ENCODE measurements at regions not wholly inside any gene's neighbourhood (a gene's known extent, or its start where the extent isn't known, plus 50 kb on each side); places are given as distances from the start of the nearest gene placed in this dataset.

DNA sequence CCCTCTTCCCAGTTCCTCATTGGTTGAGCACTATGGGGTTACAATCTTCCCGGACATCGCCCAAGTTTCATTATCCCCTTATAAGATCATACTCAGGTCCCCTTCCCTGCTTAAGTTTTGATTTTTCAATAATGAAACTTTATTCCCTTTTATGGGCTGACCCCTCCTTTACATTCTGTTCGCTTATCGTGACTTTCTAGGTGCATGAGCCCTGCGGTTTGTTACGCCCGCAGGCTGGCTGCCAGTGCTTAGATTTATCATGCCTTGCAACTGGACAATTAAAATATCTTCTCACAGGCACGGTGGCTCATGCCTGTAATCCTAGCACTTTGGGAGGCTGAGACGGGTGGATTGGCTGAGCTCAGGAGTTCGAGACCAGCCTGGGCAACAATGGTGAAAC is 127.9 kb upstream of the FER start:
- TF ChIP-seq, protein P1, sequence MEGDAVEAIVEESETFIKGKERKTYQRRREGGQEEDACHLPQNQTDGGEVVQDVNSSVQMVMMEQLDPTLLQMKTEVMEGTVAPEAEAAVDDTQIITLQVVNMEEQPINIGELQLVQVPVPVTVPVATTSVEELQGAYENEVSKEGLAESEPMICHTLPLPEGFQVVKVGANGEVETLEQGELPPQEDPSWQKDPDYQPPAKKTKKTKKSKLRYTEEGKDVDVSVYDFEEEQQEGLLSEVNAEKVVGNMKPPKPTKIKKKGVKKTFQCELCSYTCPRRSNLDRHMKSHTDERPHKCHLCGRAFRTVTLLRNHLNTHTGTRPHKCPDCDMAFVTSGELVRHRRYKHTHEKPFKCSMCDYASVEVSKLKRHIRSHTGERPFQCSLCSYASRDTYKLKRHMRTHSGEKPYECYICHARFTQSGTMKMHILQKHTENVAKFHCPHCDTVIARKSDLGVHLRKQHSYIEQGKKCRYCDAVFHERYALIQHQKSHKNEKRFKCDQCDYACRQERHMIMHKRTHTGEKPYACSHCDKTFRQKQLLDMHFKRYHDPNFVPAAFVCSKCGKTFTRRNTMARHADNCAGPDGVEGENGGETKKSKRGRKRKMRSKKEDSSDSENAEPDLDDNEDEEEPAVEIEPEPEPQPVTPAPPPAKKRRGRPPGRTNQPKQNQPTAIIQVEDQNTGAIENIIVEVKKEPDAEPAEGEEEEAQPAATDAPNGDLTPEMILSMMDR (IDR thresholded peaks at IDR 0.05; ENCODE audit: borderline replicate concordance, insufficient read depth, low read depth, low read length): no peak
- H3K4me3 ChIP-seq (ENCODE audit: low read depth, low read length): no peak overlapping the region

DNA sequence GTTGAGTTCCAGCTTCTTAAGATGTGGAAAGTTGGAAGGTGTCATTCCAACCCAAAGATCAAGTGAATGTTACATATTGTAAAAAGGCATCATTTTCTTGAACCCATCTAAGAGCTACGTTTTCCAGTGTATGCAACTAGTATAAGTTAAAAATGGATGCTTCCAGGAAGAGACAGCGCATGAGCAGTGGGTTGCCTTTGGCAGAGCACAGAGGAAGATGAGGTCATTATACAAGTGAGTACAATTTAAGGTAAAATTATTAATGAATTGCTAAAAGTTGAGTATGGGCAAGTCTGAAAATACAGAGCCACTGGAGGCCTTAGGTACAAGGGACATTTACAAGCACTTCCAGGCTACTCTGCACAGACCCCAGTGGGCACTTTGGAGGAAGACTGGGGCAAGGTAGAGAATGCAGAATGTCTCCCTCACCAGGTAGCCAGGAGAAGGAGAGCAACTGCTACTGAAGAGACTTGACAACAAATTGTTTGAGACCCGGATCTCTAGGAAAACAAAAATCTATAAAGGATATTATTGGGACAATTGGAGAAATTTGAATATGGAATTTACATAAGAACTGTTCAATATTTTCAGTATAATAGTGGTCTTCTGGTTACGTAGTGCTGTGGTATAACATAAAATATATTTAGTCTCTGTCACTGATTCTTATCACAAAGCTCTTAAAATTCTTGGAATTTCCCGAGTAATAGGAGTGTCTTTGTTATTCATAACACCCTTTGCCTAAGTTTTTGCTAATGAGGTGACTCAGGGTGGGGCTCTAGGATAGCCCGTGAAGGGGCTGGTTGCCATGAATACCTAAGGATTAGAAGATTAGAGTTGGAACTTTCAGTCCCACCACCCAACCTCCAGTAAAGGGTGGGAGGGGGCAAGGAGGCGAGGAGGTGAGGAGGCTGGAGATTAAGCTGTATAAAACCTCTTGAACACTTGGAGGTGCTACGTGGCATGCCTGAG is 129.9 kb upstream of the FER start:
- no peak overlapping the region for H3K4me3 ChIP-seq (ENCODE audit: low read depth, low read length)
- TF ChIP-seq, protein P1 (IDR thresholded peaks at IDR 0.05; ENCODE audit: borderline replicate concordance, insufficient read depth, low read depth, low read length): no peak

DNA sequence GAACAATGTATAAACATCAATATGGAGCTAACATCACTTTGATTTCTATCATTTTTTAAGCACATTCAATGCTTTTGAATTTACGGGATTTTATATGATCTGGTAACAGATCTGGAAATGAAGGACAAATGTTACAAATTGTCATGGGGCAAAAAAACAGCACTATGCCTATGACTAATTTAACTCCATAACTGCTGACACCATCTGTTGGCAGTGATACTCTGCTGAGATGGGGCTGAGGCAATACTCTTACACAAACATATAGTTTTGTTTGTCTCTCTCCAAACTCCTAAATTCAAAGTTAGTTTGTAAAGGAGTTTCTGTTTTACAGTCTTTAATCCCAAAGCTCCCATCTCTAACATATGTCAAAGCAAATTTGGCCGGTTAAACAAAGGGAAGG is 132.5 kb upstream of the FER start:
- TF ChIP-seq, protein P1 (IDR thresholded peaks at IDR 0.05; ENCODE audit: borderline replicate concordance, insufficient read depth, low read depth, low read length): no peak
- no peak overlapping the region for H3K4me3 ChIP-seq (ENCODE audit: low read depth, low read length)

DNA sequence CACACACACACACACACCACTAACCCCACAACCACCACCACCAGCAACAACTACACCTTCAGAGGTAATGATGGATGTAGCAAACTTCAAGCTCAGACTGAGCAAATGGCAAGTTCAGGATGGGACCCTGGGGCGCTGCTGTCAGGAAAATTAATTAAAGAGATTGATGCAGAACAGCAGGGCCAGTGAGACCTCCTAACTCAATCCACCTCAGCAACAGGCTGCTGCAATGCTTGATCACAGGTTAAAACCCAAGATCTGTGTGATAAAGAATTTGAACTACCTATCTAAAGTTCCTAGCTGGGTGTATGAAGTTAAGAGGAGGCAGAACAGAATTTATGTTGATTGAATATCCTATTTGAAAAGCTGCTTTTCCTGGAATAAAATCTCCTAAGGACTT is 140.3 kb upstream of the FER start:
- TF ChIP-seq, protein P1 (IDR thresholded peaks at IDR 0.05; ENCODE audit: borderline replicate concordance, insufficient read depth, low read depth, low read length): no peak
- H3K4me3 ChIP-seq (ENCODE audit: low read depth, low read length): no peak overlapping the region

DNA sequence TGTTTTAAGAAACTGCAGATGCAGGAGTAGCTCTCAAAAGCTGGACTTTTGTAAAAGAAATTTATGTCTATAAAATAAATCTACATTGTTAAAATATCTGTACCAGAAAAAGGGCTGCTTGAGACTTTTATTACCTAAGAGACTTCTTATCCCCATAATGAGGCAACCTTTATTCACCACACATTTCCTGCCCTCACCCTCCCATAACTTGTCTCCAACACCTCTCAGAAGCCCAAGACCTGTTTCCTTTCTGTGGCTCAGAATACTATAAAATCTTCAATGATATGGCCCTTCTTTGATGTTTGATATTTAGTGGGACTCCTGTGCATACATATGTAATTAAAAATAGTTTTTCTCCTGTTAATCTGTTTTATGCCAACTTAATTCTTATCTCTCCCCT is 141.5 kb upstream of the FER start:
- no peak overlapping the region for H3K4me3 ChIP-seq (ENCODE audit: low read depth, low read length)
- TF ChIP-seq, protein P1 (IDR thresholded peaks at IDR 0.05; ENCODE audit: borderline replicate concordance, insufficient read depth, low read depth, low read length): no peak

DNA sequence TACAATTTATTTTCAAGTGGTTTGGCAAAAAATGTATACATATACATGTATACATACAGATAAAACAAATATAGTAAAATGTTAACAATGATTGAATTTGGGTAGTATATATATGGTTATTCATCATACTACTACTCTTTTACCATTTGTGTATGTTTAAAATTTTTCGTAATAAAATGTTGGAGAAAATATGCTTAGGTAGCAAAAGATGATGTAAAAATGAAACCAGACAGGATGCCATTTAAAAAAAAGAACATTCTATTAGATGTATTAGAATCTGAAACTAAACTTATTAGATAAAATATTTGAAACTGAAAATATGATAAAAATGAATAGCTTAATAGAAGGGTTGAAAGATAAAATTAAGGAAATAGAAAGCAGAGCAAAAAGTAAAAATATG is 144.9 kb upstream of the FER start:
- H3K4me3 ChIP-seq (ENCODE audit: low read depth, low read length): no peak overlapping the region
- TF ChIP-seq, protein P1 (IDR thresholded peaks at IDR 0.05; ENCODE audit: borderline replicate concordance, insufficient read depth, low read depth, low read length): no peak

DNA sequence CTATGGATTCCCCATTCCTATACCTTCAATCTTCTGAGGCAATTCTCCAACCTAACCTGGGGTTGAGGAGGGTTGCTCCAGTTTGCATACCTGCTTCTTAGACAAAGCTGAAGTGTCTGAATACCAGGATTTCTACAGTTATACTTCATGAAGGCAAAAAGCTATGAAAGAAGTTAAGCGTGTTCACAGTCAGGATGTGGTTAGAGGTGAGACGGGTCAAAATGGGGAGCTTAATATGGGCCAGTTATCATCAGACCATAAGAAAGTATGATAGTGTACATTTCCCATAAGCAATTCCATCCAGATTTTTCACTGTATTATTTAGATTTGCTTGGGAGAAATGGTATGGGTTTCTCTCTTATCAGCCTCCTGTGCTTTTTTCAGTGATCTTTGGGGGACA is 156.9 kb upstream of the FER start:
- TF ChIP-seq, protein P1 (IDR thresholded peaks at IDR 0.05; ENCODE audit: borderline replicate concordance, insufficient read depth, low read depth, low read length): no peak
- H3K4me3 ChIP-seq (ENCODE audit: low read depth, low read length): no peak overlapping the region

All from GM12875 (cell line).